Mesenchymal stem cell (in vitro differentiated cells and primary cell): ENCODE measurements at regions not wholly inside any gene's neighbourhood (a gene's known extent, or its start where the extent isn't known, plus 50 kb on each side); places are given as distances from the start of the nearest gene placed in this dataset.
A peak's percentile ranks its signal among the peaks of the same experiment; 100 is the strongest.

Experiments
- DNase-seq: peaks from one replicate; pipeline ENCODE4 v3.0.0-alpha.2; 2013
- H2AFZ ChIP-seq: one replicate; pipeline ENCODE4 v1.6.1; 2013; ENCODE audit warnings: low read depth, mild to moderate bottlenecking, control low read depth, inconsistent platforms, low read length, moderate library complexity
- H2AK5ac ChIP-seq: 2 replicates; pipeline ENCODE4 v1.6.1; 2013; ENCODE audit warnings: low read length, moderate library complexity, mild to moderate bottlenecking, inconsistent platforms; ENCODE audit not compliant: severe bottlenecking
- H2BK120ac ChIP-seq: one replicate; pipeline ENCODE4 v1.6.1; 2013; ENCODE audit warnings: low read depth, mild to moderate bottlenecking, inconsistent platforms, low read length, moderate library complexity
- H2BK12ac ChIP-seq, 2 experiments: one replicate each; pipeline ENCODE4 v1.6.1; 2013; ENCODE audit warnings: inconsistent platforms in 2 of 2, low read length in 2 of 2, mild to moderate bottlenecking in 2 of 2, moderate library complexity in 2 of 2, control low read depth in 1 of 2
- H2BK15ac ChIP-seq: one replicate; pipeline ENCODE4 v1.6.1; 2013; ENCODE audit warnings: mild to moderate bottlenecking, low read depth, inconsistent platforms; ENCODE audit not compliant: poor library complexity, severe bottlenecking
- H2BK5ac ChIP-seq: 2 replicates; pipeline ENCODE4 v1.6.1; 2013; ENCODE audit warnings: low read depth, mild to moderate bottlenecking, low read length, control low read depth, inconsistent platforms; ENCODE audit not compliant: poor library complexity, severe bottlenecking
- H3K14ac ChIP-seq, 2 experiments: one replicate each; pipeline ENCODE4 v1.6.1; 2013; ENCODE audit warnings: inconsistent platforms in 2 of 2, low read length in 2 of 2, control low read depth in 1 of 2, mild to moderate bottlenecking in 1 of 2, moderate library complexity in 1 of 2
- H3K18ac ChIP-seq, 2 experiments: one replicate each; pipeline ENCODE4 v1.6.1; 2013; ENCODE audit warnings: inconsistent platforms in 2 of 2, low read length in 2 of 2, control low read depth in 1 of 2, low read depth in 1 of 2, mild to moderate bottlenecking in 1 of 2
- H3K23ac ChIP-seq, 2 experiments: one replicate each; pipeline ENCODE4 v1.6.1; 2013; ENCODE audit warnings: inconsistent platforms in 2 of 2, low read length in 2 of 2, mild to moderate bottlenecking in 2 of 2, moderate library complexity in 2 of 2, control low read depth in 1 of 2
- H3K27ac ChIP-seq: 2 replicates; pipeline ENCODE4 v1.5.1; 2013; ENCODE audit warnings: mild to moderate bottlenecking, moderate library complexity, low read length, control low read depth, inconsistent platforms; ENCODE audit not compliant: poor library complexity, severe bottlenecking
- H3K27me3 ChIP-seq, 2 experiments: 2 replicates each; pipeline versions ENCODE4 v1.6.1 to v1.7.0; 2013; ENCODE audit warnings: low read length in 2 of 2, mild to moderate bottlenecking in 2 of 2, moderate library complexity in 2 of 2, control low read depth in 1 of 2, inconsistent platforms in 1 of 2; ENCODE audit not compliant: control insufficient read depth in 1 of 2, insufficient read depth in 1 of 2
- H3K36me3 ChIP-seq, 2 experiments: 2 replicates each; pipeline versions ENCODE4 v1.6.1 to v1.7.0; 2013; ENCODE audit warnings: low read length in 2 of 2, control low read depth in 1 of 2, inconsistent platforms in 1 of 2, low read depth in 1 of 2, mild to moderate bottlenecking in 1 of 2; ENCODE audit not compliant: insufficient read depth in 2 of 2, control insufficient read depth in 1 of 2
- H3K4ac ChIP-seq, 2 experiments: one replicate each; pipeline ENCODE4 v1.6.1; 2013; ENCODE audit warnings: inconsistent platforms in 2 of 2, low read length in 2 of 2, mild to moderate bottlenecking in 2 of 2, moderate library complexity in 2 of 2, control low read depth in 1 of 2, low read depth in 1 of 2
- H3K4me1 ChIP-seq: 2 replicates; pipeline ENCODE4 v1.6.1; 2013; ENCODE audit warnings: low read depth, low read length, control low read depth; ENCODE audit not compliant: control insufficient read depth, insufficient read depth
- H3K4me2 ChIP-seq: 2 replicates; pipeline ENCODE4 v1.6.1; 2013; ENCODE audit warnings: low read length, mild to moderate bottlenecking, inconsistent platforms; ENCODE audit not compliant: poor library complexity, severe bottlenecking
- H3K4me3 ChIP-seq, 2 experiments: 2 replicates each; pipeline versions ENCODE4 v1.5.1 to v1.7.0; 2013; ENCODE audit warnings: low read length in 2 of 2, mild to moderate bottlenecking in 2 of 2, control low read depth in 1 of 2, low read depth in 1 of 2; ENCODE audit not compliant: insufficient read depth in 1 of 2
- H3K79me1 ChIP-seq: replicated peaks from 2 replicates; pipeline ENCODE4 v1.6.1; 2013; ENCODE audit warnings: mild to moderate bottlenecking, control low read depth, low read length, inconsistent platforms; ENCODE audit not compliant: poor library complexity, severe bottlenecking
- H3K9ac ChIP-seq: 2 replicates; pipeline ENCODE4 v1.7.0; 2013; ENCODE audit warnings: mild to moderate bottlenecking, low read length, moderate library complexity
- H3K9me3 ChIP-seq: 2 replicates; pipeline ENCODE4 v1.7.0; 2013; ENCODE audit warnings: mild to moderate bottlenecking, low read length; ENCODE audit not compliant: control insufficient read depth
- H4K8ac ChIP-seq: one replicate; pipeline ENCODE4 v1.6.1; 2013; ENCODE audit warnings: inconsistent platforms, mild to moderate bottlenecking, low read length, moderate library complexity
- H4K91ac ChIP-seq: one replicate; pipeline ENCODE4 v1.6.1; 2013; ENCODE audit warnings: mild to moderate bottlenecking, low read length, inconsistent platforms
- WGBS: methylation state at CpG from one replicate; pipeline ENCODE4 v1.1.7; 2013; ENCODE audit warnings: mixed read lengths; 5-methylcytosine and 5-hydroxymethylcytosine counted together

DNA sequence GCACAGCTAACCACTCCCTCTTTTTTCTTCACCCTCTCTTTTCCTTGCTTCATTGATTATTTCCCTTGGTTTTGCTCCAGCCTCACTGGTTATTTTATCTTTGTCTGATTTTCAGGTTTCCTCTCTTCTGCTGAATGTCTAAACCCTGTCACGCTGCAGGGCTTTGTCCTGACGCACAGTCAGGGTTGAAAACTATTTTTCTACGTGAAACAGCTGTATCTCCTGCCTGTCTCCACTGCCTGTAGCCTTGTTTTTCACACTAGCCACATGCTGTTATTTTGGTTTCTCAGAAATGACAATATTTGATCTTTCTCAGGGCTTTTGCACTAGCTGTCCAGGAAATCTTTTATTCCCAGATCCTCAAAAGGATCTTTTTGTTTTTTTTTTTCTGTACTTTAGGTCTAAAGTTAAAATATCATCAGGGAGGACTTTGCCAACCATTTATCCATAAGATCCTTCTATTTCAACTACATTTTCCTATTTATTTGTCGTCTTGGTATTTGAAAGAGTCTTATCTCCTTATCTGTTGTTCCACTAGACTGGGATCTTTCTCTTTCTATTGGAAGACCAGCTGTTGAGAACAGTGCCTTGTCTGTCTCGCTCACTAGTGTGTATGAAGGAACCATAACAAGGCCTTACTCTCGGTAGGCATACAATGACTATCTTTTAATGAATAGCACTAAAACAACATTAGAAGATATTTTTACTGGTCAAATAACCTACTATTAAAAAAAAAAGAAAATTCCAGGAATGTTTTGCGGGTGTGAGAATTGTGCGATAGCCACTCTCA, 164.3 kb downstream of the PDHA2 start:
- H2BK12ac ChIP-seq = no peak overlapping the region
- no peak overlapping the region for H3K23ac ChIP-seq
- H3K14ac ChIP-seq = no peak overlapping the region
- no peak overlapping the region for H2BK120ac ChIP-seq
- no peaks in the 10 kb centered on the region for H3K9me3 ChIP-seq
- no peaks in the 10 kb centered on the region for H3K79me1 ChIP-seq
- no peak overlapping the region for H2AK5ac ChIP-seq
- no peak overlapping the region for H2BK15ac ChIP-seq
- H3K27ac ChIP-seq = no peak overlapping the region
- H2AFZ ChIP-seq = no peak overlapping the region
- no peaks in the 10 kb centered on the region for H3K4me1 ChIP-seq
- DNase-seq = no peak
- no peak overlapping the region for H3K4me3 ChIP-seq
- H2BK5ac ChIP-seq = no peak overlapping the region
- WGBS = 84% methylated on average over 6 of the region's 8 CpGs
- no peak overlapping the region for H4K91ac ChIP-seq
- no peak overlapping the region for H3K18ac ChIP-seq
- no peaks in the 10 kb centered on the region for H3K27me3 ChIP-seq
- H3K4me2 ChIP-seq = no peak overlapping the region
- H4K8ac ChIP-seq = no peak overlapping the region
- no peak overlapping the region for H3K4ac ChIP-seq
- no peak overlapping the region for H3K9ac ChIP-seq
- no peaks in the 10 kb centered on the region for H3K36me3 ChIP-seq

DNA sequence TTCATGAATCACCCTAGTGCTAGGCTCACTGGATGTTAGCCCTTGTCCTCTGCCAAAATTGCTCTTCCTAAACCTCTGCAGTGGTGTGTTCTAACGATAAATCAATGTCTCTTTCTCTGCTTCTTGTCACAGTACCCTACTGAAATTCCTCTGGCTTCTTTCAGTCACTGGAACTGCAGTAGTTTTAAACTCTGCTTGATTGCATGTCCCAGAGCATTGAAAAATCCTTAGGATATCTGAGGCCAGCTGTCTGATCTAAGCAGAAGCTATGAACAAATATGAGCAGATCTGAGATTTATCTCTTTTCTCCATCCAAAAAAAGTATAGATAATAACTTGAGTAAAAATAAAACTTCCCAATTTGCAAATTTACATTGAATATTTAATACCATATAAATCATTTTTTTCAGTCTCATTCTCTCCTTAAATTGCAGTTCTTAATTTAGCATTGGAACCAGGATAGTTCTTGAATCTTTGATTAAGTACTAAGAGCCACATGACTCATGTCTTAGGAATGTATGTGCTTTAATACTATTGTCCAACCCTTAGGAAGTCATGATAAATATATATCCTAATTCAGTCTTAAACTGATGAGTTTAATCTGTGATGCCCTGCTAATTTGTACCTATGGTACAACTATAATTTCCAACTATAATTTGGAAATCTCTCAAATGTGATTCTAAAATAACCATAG, 169.7 kb downstream of the PDHA2 start:
- no peak overlapping the region for H2BK12ac ChIP-seq
- H3K18ac ChIP-seq = no peak overlapping the region
- H3K4me1 ChIP-seq = no peaks in the 10 kb centered on the region
- no peak overlapping the region for H3K4ac ChIP-seq
- WGBS = 59% methylated on average over 1 of the region's 1 CpG
- H3K23ac ChIP-seq = no peak overlapping the region
- H3K27ac ChIP-seq = no peak overlapping the region
- H3K4me2 ChIP-seq = no peak overlapping the region
- no peaks in the 10 kb centered on the region for H3K27me3 ChIP-seq
- no peak overlapping the region for H2BK5ac ChIP-seq
- no peak overlapping the region for H2BK15ac ChIP-seq
- no peaks in the 10 kb centered on the region for H3K79me1 ChIP-seq
- no peak overlapping the region for H2AK5ac ChIP-seq
- no peaks in the 10 kb centered on the region for H3K9me3 ChIP-seq
- no peak overlapping the region for H3K4me3 ChIP-seq
- no peak overlapping the region for H3K9ac ChIP-seq
- no peaks in the 10 kb centered on the region for H3K36me3 ChIP-seq
- peak; percentile 56 for DNase-seq
- no peak overlapping the region for H4K91ac ChIP-seq
- H3K14ac ChIP-seq = no peak overlapping the region
- no peak overlapping the region for H2AFZ ChIP-seq
- H4K8ac ChIP-seq = no peak overlapping the region
- H2BK120ac ChIP-seq = no peak overlapping the region

DNA sequence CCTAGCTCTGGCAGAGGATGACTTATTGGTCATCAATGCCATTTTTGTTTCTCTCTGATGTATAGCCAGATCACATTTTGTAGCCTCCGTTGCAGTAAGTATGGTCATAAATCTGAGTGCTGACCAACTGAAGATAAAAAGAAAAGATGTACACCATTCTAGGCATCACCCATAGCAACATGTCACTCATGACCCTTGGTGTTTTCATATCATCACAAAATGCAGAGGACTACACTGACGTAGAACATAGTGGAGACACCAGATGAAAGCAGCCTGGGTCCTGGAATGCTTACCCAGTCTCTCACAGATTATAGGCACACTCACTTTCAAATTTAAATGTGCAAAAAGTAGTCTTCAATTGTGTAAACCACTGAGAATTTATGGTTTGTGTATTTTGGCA, 172.8 kb downstream of the PDHA2 start:
- Histone ChIP-seq H3K4me1 (no peaks in the 10 kb centered on the region), H3K4me2 (no peak overlapping the region), H3K23ac (no peak overlapping the region), H3K4ac (no peak overlapping the region), H3K9ac (no peak overlapping the region), H2AK5ac (no peak overlapping the region), H2BK12ac (no peak overlapping the region), H2AFZ (no peak overlapping the region), H2BK15ac (no peak overlapping the region), H3K4me3 (no peak overlapping the region), H3K18ac (no peak overlapping the region), H4K8ac (no peak overlapping the region), H3K14ac (no peak overlapping the region), H3K27ac (no peak overlapping the region), H2BK5ac (no peak overlapping the region), H3K9me3 (no peaks in the 10 kb centered on the region), H3K36me3 (no peaks in the 10 kb centered on the region), H2BK120ac (no peak overlapping the region), H3K27me3 (no peaks in the 10 kb centered on the region), H3K79me1 (no peaks in the 10 kb centered on the region), H4K91ac (no peak overlapping the region)
- 66% methylated on average over 2 of the region's 2 CpGs for WGBS
- DNase-seq = peak; percentile 18

DNA sequence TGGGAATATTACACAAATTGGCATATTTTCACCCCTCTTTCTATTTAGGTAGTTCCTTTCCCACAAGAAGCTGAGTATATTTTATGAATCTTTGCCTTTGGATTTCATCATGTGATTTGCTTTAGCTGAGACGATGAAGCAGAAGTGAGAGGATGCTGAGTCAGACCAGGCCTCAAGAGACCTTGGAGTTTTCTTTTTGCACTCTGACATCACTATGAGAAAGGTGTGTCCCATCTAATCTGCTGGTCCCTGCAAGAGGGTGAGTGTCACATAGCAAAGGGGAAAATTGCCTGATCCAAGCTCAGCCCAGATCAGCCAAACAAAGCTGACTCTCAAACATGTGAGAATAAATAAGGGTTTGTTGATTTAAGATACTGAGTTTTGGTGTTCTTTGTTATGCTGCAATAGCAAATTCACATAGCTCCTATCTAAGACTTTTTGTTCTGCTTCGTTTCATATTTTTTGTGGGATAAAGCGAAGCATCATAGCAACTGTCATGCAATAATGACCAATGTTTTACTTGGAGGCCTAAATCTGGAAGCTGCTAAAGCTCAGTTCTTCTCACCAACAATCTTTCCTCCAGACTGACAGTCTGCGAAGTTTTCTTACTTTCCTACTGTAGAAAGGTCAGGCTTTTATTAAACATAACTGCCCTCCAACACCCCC, 176.9 kb downstream of the PDHA2 start:
- H3K14ac ChIP-seq = no peak overlapping the region
- H3K9me3 ChIP-seq = no peaks in the 10 kb centered on the region
- no peak overlapping the region for H3K18ac ChIP-seq
- H3K27ac ChIP-seq = no peak overlapping the region
- WGBS = 72% methylated on average over 3 of the region's 4 CpGs
- no peak overlapping the region for H2AK5ac ChIP-seq
- H4K91ac ChIP-seq = no peak overlapping the region
- H3K4me2 ChIP-seq = no peak overlapping the region
- no peak overlapping the region for H3K9ac ChIP-seq
- no peaks in the 10 kb centered on the region for H3K79me1 ChIP-seq
- H3K4me1 ChIP-seq = no peaks in the 10 kb centered on the region
- no peak overlapping the region for H2AFZ ChIP-seq
- no peak overlapping the region for H4K8ac ChIP-seq
- H3K27me3 ChIP-seq = no peaks in the 10 kb centered on the region
- no peak overlapping the region for H3K4ac ChIP-seq
- no peak overlapping the region for H2BK5ac ChIP-seq
- DNase-seq = peak; percentile 54
- no peak overlapping the region for H2BK15ac ChIP-seq
- no peak overlapping the region for H3K4me3 ChIP-seq
- no peak overlapping the region for H2BK12ac ChIP-seq
- H3K36me3 ChIP-seq = no peaks in the 10 kb centered on the region
- H2BK120ac ChIP-seq = no peak overlapping the region
- H3K23ac ChIP-seq = no peak overlapping the region
